ENCODE measurements at regions not wholly inside any gene's neighbourhood (a gene's known extent, or its start where the extent isn't known, plus 50 kb on each side); places are given as distances from the start of the nearest gene placed in this dataset.

- TF ChIP-seq, protein P1, sequence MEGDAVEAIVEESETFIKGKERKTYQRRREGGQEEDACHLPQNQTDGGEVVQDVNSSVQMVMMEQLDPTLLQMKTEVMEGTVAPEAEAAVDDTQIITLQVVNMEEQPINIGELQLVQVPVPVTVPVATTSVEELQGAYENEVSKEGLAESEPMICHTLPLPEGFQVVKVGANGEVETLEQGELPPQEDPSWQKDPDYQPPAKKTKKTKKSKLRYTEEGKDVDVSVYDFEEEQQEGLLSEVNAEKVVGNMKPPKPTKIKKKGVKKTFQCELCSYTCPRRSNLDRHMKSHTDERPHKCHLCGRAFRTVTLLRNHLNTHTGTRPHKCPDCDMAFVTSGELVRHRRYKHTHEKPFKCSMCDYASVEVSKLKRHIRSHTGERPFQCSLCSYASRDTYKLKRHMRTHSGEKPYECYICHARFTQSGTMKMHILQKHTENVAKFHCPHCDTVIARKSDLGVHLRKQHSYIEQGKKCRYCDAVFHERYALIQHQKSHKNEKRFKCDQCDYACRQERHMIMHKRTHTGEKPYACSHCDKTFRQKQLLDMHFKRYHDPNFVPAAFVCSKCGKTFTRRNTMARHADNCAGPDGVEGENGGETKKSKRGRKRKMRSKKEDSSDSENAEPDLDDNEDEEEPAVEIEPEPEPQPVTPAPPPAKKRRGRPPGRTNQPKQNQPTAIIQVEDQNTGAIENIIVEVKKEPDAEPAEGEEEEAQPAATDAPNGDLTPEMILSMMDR (conservative IDR thresholded peaks at IDR 0.05 in 1 of 2, IDR thresholded peaks at IDR 0.05 in 1 of 2; ENCODE audit: extremely low read depth in 1 of 2, insufficient read depth in 1 of 2, low read depth in 1 of 2, low read length in 2 of 2), result no peak
- TF ChIP-seq EZH2 (IDR thresholded peaks at IDR 0.05; ENCODE audit: borderline replicate concordance, low read length), result no peak
Observed at GRCh38 chr4:115972967-115973366, 859.5 kb upstream of the NDST4 start.

Data from mammary epithelial cell (primary cell).